ENCODE measurements at regions not wholly inside any gene's neighbourhood (a gene's known extent, or its start where the extent isn't known, plus 50 kb on each side); places are given as distances from the start of the nearest gene placed in this dataset.

GRCh38 chr19:31943778-31944177 lies 401.6 kb upstream of the ZNF507 start:
- H2BK120ac ChIP-seq (replicated peaks; ENCODE audit: low read depth, low read length) = no peak overlapping the region
- H2AFZ ChIP-seq (ENCODE audit: low read length) = no peak overlapping the region
- H3K18ac ChIP-seq (ENCODE audit: extremely low read depth, low read length) = no peak overlapping the region
- TF ChIP-seq ASH2L (IDR thresholded peaks at IDR 0.05; ENCODE audit: low read length) (no peak), TAF7 (optimal IDR thresholded peaks at IDR 0.05; ENCODE audit: borderline replicate concordance, low read depth, low read length) (no peak), JUN (IDR thresholded peaks at IDR 0.05; ENCODE audit: low read depth, low read length) (no peak), HDAC6 (IDR thresholded peaks at IDR 0.05; ENCODE audit: low read depth, low read length) (no peak), JUND (IDR thresholded peaks at IDR 0.05; ENCODE audit: low read length) (no peak), NANOG (IDR thresholded peaks at IDR 0.05; ENCODE audit: insufficient read depth, low read depth, low read length, poor library complexity, severe bottlenecking) (no peak), TEAD4 (IDR thresholded peaks at IDR 0.05; ENCODE audit: low read depth, low read length) (no peak), SUZ12 (IDR thresholded peaks at IDR 0.05; ENCODE audit: low read length) (no peak), RAD21 (IDR thresholded peaks at IDR 0.05 in 1 of 2, conservative IDR thresholded peaks at IDR 0.05 in 1 of 2; ENCODE audit: low read depth in 2 of 2, low read length in 2 of 2) (no peak), SIRT6 (IDR thresholded peaks at IDR 0.05; ENCODE audit: low read length) (no peak), MAX (IDR thresholded peaks at IDR 0.05) (no peak), KDM5A (IDR thresholded peaks at IDR 0.05; ENCODE audit: low read length) (no peak), GABPA (IDR thresholded peaks at IDR 0.05; ENCODE audit: borderline replicate concordance, insufficient read depth, low read length) (no peak)
- no peak overlapping the region for H3K4ac ChIP-seq (replicated peaks; ENCODE audit: insufficient read length, low read depth, low read length)
- H2BK12ac ChIP-seq (ENCODE audit: low read depth, low read length) = no peak overlapping the region
- H3K27me3 ChIP-seq (replicated peaks in 1 of 4; ENCODE audit: control insufficient read depth in 3 of 4, extremely low read depth in 1 of 4, insufficient read depth in 3 of 4, low read length in 3 of 4) = no peaks in the 10 kb centered on the region
- no peaks in the 10 kb centered on the region for H3K36me3 ChIP-seq (ENCODE audit: control insufficient read depth in 2 of 4, insufficient read depth in 4 of 4, low read length in 3 of 4)
- H3K23ac ChIP-seq (ENCODE audit: insufficient read length) = no peak overlapping the region
- WGBS, 2 experiments (ENCODE audit: extremely low coverage in 1 of 2, insufficient coverage in 1 of 2, insufficient read length in 1 of 2, insufficient replicate concordance in 2 of 2, low coverage in 1 of 2, low lambda C conversion rate in 2 of 2, missing lambda C conversion rate in 1 of 2) = 94% methylated on average over 11 of the region's 11 CpGs; no CpG with 5 or more reads in 1 of the 2 experiments
- FAIRE-seq = no peak
- no peak overlapping the region for H3K9ac ChIP-seq (replicated peaks in 1 of 4; ENCODE audit: extremely low read depth in 1 of 4, low read depth in 3 of 4, low read length in 3 of 4)
- POLR2A ChIA-PET (ENCODE audit: partially characterized antibody) = no interaction called here
- no peak overlapping the region for H2BK5ac ChIP-seq (ENCODE audit: low read depth, low read length)
- no peaks in the 10 kb centered on the region for H3K4me1 ChIP-seq (replicated peaks in 1 of 4; ENCODE audit: control insufficient read depth in 3 of 4, insufficient read depth in 4 of 4, low read length in 3 of 4)
- no peak overlapping the region for H2AK5ac ChIP-seq (ENCODE audit: low read depth, low read length)
- no peaks in the 10 kb centered on the region for H3K79me2 ChIP-seq (ENCODE audit: control insufficient read depth in 1 of 2, insufficient read depth in 2 of 2, low read length in 2 of 2)
- no peak overlapping the region for H2BK20ac ChIP-seq (ENCODE audit: low read length)
- H3K79me1 ChIP-seq (ENCODE audit: low read depth, low read length) = no peaks in the 10 kb centered on the region
- no peak overlapping the region for H3K4me2 ChIP-seq (ENCODE audit: insufficient read depth in 1 of 2, low read depth in 2 of 2, low read length in 2 of 2)
- no peak overlapping the region for H3K4me3 ChIP-seq (ENCODE audit: extremely low read depth in 1 of 4, insufficient read depth in 2 of 4, low read depth in 3 of 4, low read length in 4 of 4)
- CTCF ChIA-PET (ENCODE audit: partially characterized antibody) = interaction anchor here (1.1 kb wide), 1 partner anchor 263 kb away, joined by 3 read pairs; no protein-coding TSS in a partner anchor
- DNase-seq (ENCODE audit: low read depth in 1 of 2, low spot score in 2 of 2) = no peak
- H3K27ac ChIP-seq (ENCODE audit: low read depth, low read length) = no peak overlapping the region
- no peak overlapping the region for H4K5ac ChIP-seq (ENCODE audit: insufficient read length, low read depth, low read length)
- no peaks in the 10 kb centered on the region for H3K23me2 ChIP-seq (ENCODE audit: low read depth, low read length)
- no peak overlapping the region for H2BK15ac ChIP-seq (ENCODE audit: low read length)
- H3K56ac ChIP-seq (replicated peaks; ENCODE audit: insufficient read length, low read depth, low read length) = no peak overlapping the region
- no peak overlapping the region for H4K91ac ChIP-seq (replicated peaks; ENCODE audit: insufficient read length, low read length)
- no peaks in the 10 kb centered on the region for H4K20me1 ChIP-seq (replicated peaks in 1 of 2; ENCODE audit: control insufficient read depth in 1 of 2, insufficient read depth in 2 of 2, low read length in 2 of 2)
- no peak overlapping the region for H4K8ac ChIP-seq (ENCODE audit: extremely low read depth, insufficient read depth, low read length)
- H3K14ac ChIP-seq (ENCODE audit: insufficient read length) = no peak overlapping the region
- H3K9me3 ChIP-seq (ENCODE audit: insufficient read depth in 2 of 2, low read depth in 1 of 2, low read length in 1 of 2) = no peaks in the 10 kb centered on the region
